ENCODE measurements at regions not wholly inside any gene's neighbourhood (a gene's known extent, or its start where the extent isn't known, plus 50 kb on each side); places are given as distances from the start of the nearest gene placed in this dataset.
"Not testable (repeated sequence)": the region's sequence is repeated elsewhere in the genome, so short reads cannot be mapped to it uniquely, and the experiment has no call there.

- H3K4me3 ChIP-seq (ENCODE audit: control insufficient read depth in 1 of 2, extremely low read depth in 1 of 2, low read length in 1 of 2); H3K4me1 ChIP-seq (ENCODE audit: control insufficient read depth in 1 of 2, extremely low read depth in 1 of 2, insufficient read depth in 2 of 2, low read length in 2 of 2); H3K9me3 ChIP-seq; H3K36me3 ChIP-seq (ENCODE audit: control insufficient read depth in 2 of 2, extremely low read depth in 1 of 2, insufficient read depth in 1 of 2, low read length in 1 of 2); DNase-seq; H3K27me3 ChIP-seq (replicated peaks in 1 of 2; ENCODE audit: control insufficient read depth in 2 of 2, extremely low read depth in 1 of 2, insufficient read depth in 2 of 2, low read length in 1 of 2); POLR2A ChIA-PET; H3K27ac ChIP-seq (ENCODE audit: low read length); CTCF ChIA-PET; ATAC-seq (replicated peaks in 1 of 4); H3K27me3 Mint-ChIP-seq; H3K4me1 Mint-ChIP-seq; H3K36me3 Mint-ChIP-seq; H3K4me3 Mint-ChIP-seq; H3K27ac Mint-ChIP-seq; H3K9me3 Mint-ChIP-seq: not testable (repeated sequence)
- WGBS (ENCODE audit: insufficient coverage): 83% methylated on average over 5 of the region's 21 CpGs
Measured at GRCh38 chr3:164784407-164784806, 293.9 kb downstream of the SI start.

- Mint-ChIP-seq H3K4me1 (no peaks in the 10 kb centered on the region), H3K4me3 (no peak overlapping the region), H3K27ac (no peak overlapping the region), H3K27me3 (no peaks in the 10 kb centered on the region), H3K36me3 (no peaks in the 10 kb centered on the region), H3K9me3 (peaks cover 4 to 9% (median 5%) of the 10 kb centered on the region in 3 donors)
- H3K4me3 ChIP-seq (ENCODE audit: control insufficient read depth in 1 of 2, extremely low read depth in 1 of 2, low read length in 1 of 2): no peak overlapping the region
- POLR2A ChIA-PET: no interaction called here
- DNase-seq (no peak), ATAC-seq (replicated peaks in 1 of 4) (no peak)
- no peaks in the 10 kb centered on the region for H3K27me3 ChIP-seq (replicated peaks in 1 of 2; ENCODE audit: control insufficient read depth in 2 of 2, extremely low read depth in 1 of 2, insufficient read depth in 2 of 2, low read length in 1 of 2)
- H3K9me3 ChIP-seq: no peaks in the 10 kb centered on the region
- H3K36me3 ChIP-seq (ENCODE audit: control insufficient read depth in 2 of 2, extremely low read depth in 1 of 2, insufficient read depth in 1 of 2, low read length in 1 of 2): no peaks in the 10 kb centered on the region
- no peaks in the 10 kb centered on the region for H3K4me1 ChIP-seq (ENCODE audit: control insufficient read depth in 1 of 2, extremely low read depth in 1 of 2, insufficient read depth in 2 of 2, low read length in 2 of 2)
- H3K27ac ChIP-seq (ENCODE audit: low read length): no peak overlapping the region
- CTCF ChIA-PET: no interaction called here
Measured at GRCh38 chr3:164781755-164782154, 296.5 kb downstream of the SI start.

GRCh38 chr3:164779816-164780215, 298.5 kb downstream of the SI start:
- Histone ChIP-seq H3K9me3 (no peaks in the 10 kb centered on the region), H3K4me3 (ENCODE audit: control insufficient read depth in 1 of 2, extremely low read depth in 1 of 2, low read length in 1 of 2) (no peak overlapping the region), H3K4me1 (ENCODE audit: control insufficient read depth in 1 of 2, extremely low read depth in 1 of 2, insufficient read depth in 2 of 2, low read length in 2 of 2) (no peaks in the 10 kb centered on the region), H3K36me3 (ENCODE audit: control insufficient read depth in 2 of 2, extremely low read depth in 1 of 2, insufficient read depth in 1 of 2, low read length in 1 of 2) (no peaks in the 10 kb centered on the region), H3K27me3 (replicated peaks in 1 of 2; ENCODE audit: control insufficient read depth in 2 of 2, extremely low read depth in 1 of 2, insufficient read depth in 2 of 2, low read length in 1 of 2) (no peaks in the 10 kb centered on the region), H3K27ac (ENCODE audit: low read length) (no peak overlapping the region)
- DNase-seq: no peak
- POLR2A ChIA-PET: no interaction called here
- H3K27me3 Mint-ChIP-seq: no peaks in the 10 kb centered on the region
- no peak overlapping the region for H3K4me3 Mint-ChIP-seq
- no peaks in the 10 kb centered on the region for H3K36me3 Mint-ChIP-seq
- H3K9me3 Mint-ChIP-seq: peaks cover 5 to 9% (median 9%) of the 10 kb centered on the region in 3 donors
- WGBS (ENCODE audit: insufficient coverage): 71% methylated on average over 3 of the region's 4 CpGs
- H3K4me1 Mint-ChIP-seq: no peaks in the 10 kb centered on the region
- CTCF ChIA-PET: no interaction called here
- ATAC-seq (replicated peaks in 1 of 4): no peak
- no peak overlapping the region for H3K27ac Mint-ChIP-seq

DNA sequence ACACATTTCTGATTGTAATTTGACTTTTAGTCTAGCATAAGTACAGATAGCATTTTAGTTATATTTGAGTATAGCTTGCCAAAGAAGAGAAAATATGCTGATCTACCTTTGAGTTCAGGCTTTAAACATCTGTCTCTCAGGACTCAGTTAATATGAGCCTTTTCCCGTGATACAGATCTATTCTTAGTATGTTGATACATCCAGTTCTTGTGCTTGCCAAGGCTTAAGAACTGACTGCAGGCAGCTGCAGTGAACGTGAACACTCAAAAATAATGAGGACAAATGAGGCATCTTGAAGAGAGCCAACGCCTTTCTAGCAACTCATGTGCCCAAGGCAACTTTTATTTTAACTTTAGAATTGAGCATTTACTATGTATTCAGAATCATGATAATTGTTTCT, 325.5 kb downstream of the SI start:
- WGBS (ENCODE audit: insufficient coverage): 100% methylated on average over 1 of the region's 3 CpGs
- ATAC-seq (replicated peaks in 1 of 4): no peak
- peaks cover 0 to 13% (median 10%) of the 10 kb centered on the region in 3 donors for H3K9me3 Mint-ChIP-seq

DNA sequence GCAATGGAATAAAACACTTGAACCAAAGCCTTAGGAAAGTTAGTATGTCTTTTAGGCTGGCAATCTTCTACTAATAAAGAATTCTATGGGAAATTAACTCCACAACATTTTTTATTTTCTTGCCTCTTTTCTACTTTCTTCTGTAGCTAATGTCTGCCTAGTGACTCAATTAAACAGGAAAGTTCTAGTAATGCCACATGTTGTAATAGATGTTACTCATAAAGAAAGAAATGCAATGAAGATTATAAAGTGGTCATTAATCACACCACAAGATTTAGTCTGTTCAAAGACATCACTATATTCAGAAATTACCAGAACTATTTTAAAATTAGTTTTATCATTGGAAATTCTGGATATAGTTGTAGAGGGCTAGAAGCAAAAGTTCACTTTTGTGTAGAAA, 329.7 kb downstream of the SI start:
- no peak overlapping the region for H3K4me3 Mint-ChIP-seq
- H3K27me3 Mint-ChIP-seq: no peaks in the 10 kb centered on the region
- CTCF ChIA-PET: no interaction called here
- H3K9me3 ChIP-seq: no peaks in the 10 kb centered on the region
- H3K4me1 ChIP-seq (ENCODE audit: control insufficient read depth in 1 of 2, extremely low read depth in 1 of 2, insufficient read depth in 2 of 2, low read length in 2 of 2): no peaks in the 10 kb centered on the region
- H3K27ac ChIP-seq (ENCODE audit: low read length): no peak overlapping the region
- H3K4me1 Mint-ChIP-seq: no peaks in the 10 kb centered on the region
- H3K36me3 Mint-ChIP-seq: no peaks in the 10 kb centered on the region
- no peak overlapping the region for H3K27ac Mint-ChIP-seq
- peaks cover 6 to 18% (median 7%) of the 10 kb centered on the region in 3 donors for H3K9me3 Mint-ChIP-seq
- ATAC-seq (replicated peaks in 1 of 4): no peak
- H3K27me3 ChIP-seq (replicated peaks in 1 of 2; ENCODE audit: control insufficient read depth in 2 of 2, extremely low read depth in 1 of 2, insufficient read depth in 2 of 2, low read length in 1 of 2): no peaks in the 10 kb centered on the region
- H3K36me3 ChIP-seq (ENCODE audit: control insufficient read depth in 2 of 2, extremely low read depth in 1 of 2, insufficient read depth in 1 of 2, low read length in 1 of 2): no peaks in the 10 kb centered on the region
- DNase-seq: no peak
- no peak overlapping the region for H3K4me3 ChIP-seq (ENCODE audit: control insufficient read depth in 1 of 2, extremely low read depth in 1 of 2, low read length in 1 of 2)
- POLR2A ChIA-PET: no interaction called here

More for the DNA sequence above, 325.5 kb downstream of the SI start:
- POLR2A ChIA-PET: no interaction called here
- CTCF ChIA-PET: no interaction called here
- Mint-ChIP-seq H3K36me3 (no peaks in the 10 kb centered on the region), H3K4me3 (no peak overlapping the region), H3K4me1 (no peaks in the 10 kb centered on the region), H3K27ac (no peak overlapping the region), H3K27me3 (no peaks in the 10 kb centered on the region)
- no peaks in the 10 kb centered on the region for H3K27me3 ChIP-seq (replicated peaks in 1 of 2; ENCODE audit: control insufficient read depth in 2 of 2, extremely low read depth in 1 of 2, insufficient read depth in 2 of 2, low read length in 1 of 2)
- DNase-seq: no peak
- H3K27ac ChIP-seq (ENCODE audit: low read length): no peak overlapping the region
- no peaks in the 10 kb centered on the region for H3K36me3 ChIP-seq (ENCODE audit: control insufficient read depth in 2 of 2, extremely low read depth in 1 of 2, insufficient read depth in 1 of 2, low read length in 1 of 2)
- H3K9me3 ChIP-seq: no peaks in the 10 kb centered on the region
- no peaks in the 10 kb centered on the region for H3K4me1 ChIP-seq (ENCODE audit: control insufficient read depth in 1 of 2, extremely low read depth in 1 of 2, insufficient read depth in 2 of 2, low read length in 2 of 2)
- no peak overlapping the region for H3K4me3 ChIP-seq (ENCODE audit: control insufficient read depth in 1 of 2, extremely low read depth in 1 of 2, low read length in 1 of 2)

DNA sequence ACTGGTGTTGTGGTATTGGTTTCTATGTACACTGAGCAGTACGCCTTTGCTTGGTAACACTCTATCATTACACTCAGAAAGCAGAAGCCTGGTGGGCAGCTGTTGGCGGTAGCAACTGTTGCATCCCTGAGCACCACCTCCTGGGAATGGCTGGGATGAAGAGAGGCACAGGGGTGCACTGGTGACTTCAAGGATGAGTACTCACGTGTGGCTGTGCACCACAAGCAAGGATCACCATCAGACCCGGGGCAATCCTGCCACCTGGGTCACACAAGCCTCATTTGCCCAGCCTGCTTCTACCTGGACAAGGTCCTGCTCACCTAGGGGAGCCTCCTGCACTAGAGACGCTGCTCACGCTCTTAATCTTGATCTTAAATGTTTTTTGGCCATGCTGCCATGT, 336.4 kb downstream of the SI start:
- WGBS (ENCODE audit: insufficient coverage): 75% methylated on average over 4 of the region's 6 CpGs
- Histone ChIP-seq H3K4me1 (ENCODE audit: control insufficient read depth in 1 of 2, extremely low read depth in 1 of 2, insufficient read depth in 2 of 2, low read length in 2 of 2) (no peaks in the 10 kb centered on the region), H3K27ac (ENCODE audit: low read length) (no peak overlapping the region), H3K4me3 (ENCODE audit: control insufficient read depth in 1 of 2, extremely low read depth in 1 of 2, low read length in 1 of 2) (no peak overlapping the region), H3K9me3 (no peaks in the 10 kb centered on the region), H3K36me3 (ENCODE audit: control insufficient read depth in 2 of 2, extremely low read depth in 1 of 2, insufficient read depth in 1 of 2, low read length in 1 of 2) (no peaks in the 10 kb centered on the region), H3K27me3 (replicated peaks in 1 of 2; ENCODE audit: control insufficient read depth in 2 of 2, extremely low read depth in 1 of 2, insufficient read depth in 2 of 2, low read length in 1 of 2) (no peaks in the 10 kb centered on the region)
- ChIA-PET CTCF (no interaction called here), POLR2A (no interaction called here)
- ATAC-seq (replicated peaks in 1 of 4) (no peak), DNase-seq (no peak)
- Mint-ChIP-seq H3K27me3 (no peaks in the 10 kb centered on the region), H3K36me3 (no peaks in the 10 kb centered on the region), H3K4me1 (no peaks in the 10 kb centered on the region), H3K27ac (no peak overlapping the region), H3K4me3 (no peak overlapping the region), H3K9me3 (peaks cover 20 to 38% (median 32%) of the 10 kb centered on the region in 3 donors)

- no peak overlapping the region for H3K4me3 ChIP-seq (ENCODE audit: control insufficient read depth in 1 of 2, extremely low read depth in 1 of 2, low read length in 1 of 2)
- H3K4me3 Mint-ChIP-seq: no peak overlapping the region
- no peaks in the 10 kb centered on the region for H3K9me3 ChIP-seq
- no peaks in the 10 kb centered on the region for H3K4me1 ChIP-seq (ENCODE audit: control insufficient read depth in 1 of 2, extremely low read depth in 1 of 2, insufficient read depth in 2 of 2, low read length in 2 of 2)
- POLR2A ChIA-PET: no interaction called here
- no peaks in the 10 kb centered on the region for H3K27me3 ChIP-seq (replicated peaks in 1 of 2; ENCODE audit: control insufficient read depth in 2 of 2, extremely low read depth in 1 of 2, insufficient read depth in 2 of 2, low read length in 1 of 2)
- DNase-seq (no peak), ATAC-seq (replicated peaks in 1 of 4) (no peak)
- no peaks in the 10 kb centered on the region for H3K4me1 Mint-ChIP-seq
- no peak overlapping the region for H3K27ac Mint-ChIP-seq
- H3K36me3 ChIP-seq (ENCODE audit: control insufficient read depth in 2 of 2, extremely low read depth in 1 of 2, insufficient read depth in 1 of 2, low read length in 1 of 2): no peaks in the 10 kb centered on the region
- WGBS (ENCODE audit: insufficient coverage): no CpG with 5 or more reads among the region's 1 CpG
- CTCF ChIA-PET: interaction anchor here in 1 of 2 donors (0.6 kb wide), 1 partner anchor 17 kb away, joined by 3 read pairs; no protein-coding TSS in a partner anchor
- peaks cover 24 to 29% (median 27%) of the 10 kb centered on the region in 3 donors for H3K9me3 Mint-ChIP-seq
- H3K27me3 Mint-ChIP-seq: no peaks in the 10 kb centered on the region
- no peaks in the 10 kb centered on the region for H3K36me3 Mint-ChIP-seq
- no peak overlapping the region for H3K27ac ChIP-seq (ENCODE audit: low read length)
Measured at GRCh38 chr3:164737174-164737573, 341.1 kb downstream of the SI start.

All from T-cell (primary cell).